Small intestine (tissue), 7 donors: ENCODE measurements at regions not wholly inside any gene's neighbourhood (a gene's known extent, or its start where the extent isn't known, plus 50 kb on each side); places are given as distances from the start of the nearest gene placed in this dataset.

Experiments used
- DNase-seq, 2 donors: peaks; one replicate each; pipeline versions ENCODE4 v3.0.0 to v3.0.0-alpha.2; 2013
- FAIRE-seq: peaks from 2 replicates; lab custom pipeline; 2012; peaks lifted over from hg19 to GRCh38; lab: Jason Lieb, UNC
- H3K27ac ChIP-seq, 3 donors: one replicate each; pipeline ENCODE4 v1.5.1; 2013; ENCODE audit warnings: low read length in 2 of 3, mild to moderate bottlenecking in 2 of 3, control low read depth in 1 of 3, inconsistent platforms in 1 of 3, low read depth in 1 of 3, moderate library complexity in 1 of 3
- H3K27me3 ChIP-seq, 3 donors: one replicate each; pipeline ENCODE4 v1.6.1; 2013; ENCODE audit warnings: low read length in 3 of 3, inconsistent platforms in 1 of 3; ENCODE audit not compliant: control insufficient read depth in 3 of 3, insufficient read depth in 3 of 3
- H3K36me3 ChIP-seq, 3 donors: one replicate each; pipeline ENCODE4 v1.6.1; 2013; ENCODE audit warnings: low read length in 3 of 3, inconsistent platforms in 1 of 3, low read depth in 1 of 3, mild to moderate bottlenecking in 1 of 3, moderate library complexity in 1 of 3; ENCODE audit not compliant: control insufficient read depth in 3 of 3, insufficient read depth in 2 of 3
- H3K4me1 ChIP-seq, 3 donors: one replicate each; pipeline ENCODE4 v1.6.1; 2013; ENCODE audit warnings: low read length in 2 of 3, inconsistent platforms in 1 of 3, low read depth in 1 of 3, mild to moderate bottlenecking in 1 of 3, moderate library complexity in 1 of 3; ENCODE audit not compliant: control insufficient read depth in 3 of 3, insufficient read depth in 2 of 3
- H3K4me3 ChIP-seq, 3 donors: one replicate each; pipeline ENCODE4 v1.5.1; 2013; ENCODE audit warnings: low read length in 3 of 3, control low read depth in 1 of 3, inconsistent platforms in 1 of 3, low read depth in 1 of 3, mild to moderate bottlenecking in 1 of 3, moderate library complexity in 1 of 3
- H3K9me3 ChIP-seq, 2 donors: one replicate each; pipeline ENCODE4 v1.6.1; 2013; ENCODE audit warnings: low read depth in 1 of 2, low read length in 1 of 2; ENCODE audit not compliant: control insufficient read depth in 2 of 2, insufficient read depth in 1 of 2
- WGBS, 3 donors: extraction: QIAGEN DNeasy Blood & Tissue Kit; methylation state at CpG; one replicate each; pipeline ENCODE4 v1.1.7; 2013; 5-methylcytosine and 5-hydroxymethylcytosine counted together
- donor health status: healthy with polysubstance abuse.
- donor health status: control.
- donor health status: control.
- donor health status: Bipolar disorder and iron deficiency.
- donor health status: healthy.

DNA sequence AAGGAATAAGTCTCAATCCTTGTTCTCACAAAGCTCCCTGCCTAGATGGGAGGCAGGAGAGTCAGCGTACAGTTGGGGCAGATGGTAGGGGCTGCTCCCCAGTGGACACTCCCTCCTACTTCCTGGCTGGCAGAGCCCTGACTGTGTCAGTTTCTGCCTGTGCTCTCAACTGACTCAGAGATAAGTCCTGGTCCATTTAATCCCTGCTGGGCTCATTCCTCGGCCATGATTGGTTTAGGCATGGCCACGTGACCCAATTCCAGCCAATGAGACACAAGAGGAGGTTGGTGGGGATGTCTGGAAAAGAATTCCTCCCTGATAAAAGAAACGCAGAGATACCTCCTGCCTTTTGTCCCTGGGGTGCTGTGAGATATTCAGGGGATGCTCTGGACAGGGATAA, 118.1 kb upstream of the SLC6A11 start:
- no peaks in the 10 kb centered on the region for H3K9me3 ChIP-seq
- no peak for FAIRE-seq
- WGBS, 3 donors = 49 to 57% (median 57%) methylated on average over 4 of the region's 4 CpGs
- no peak overlapping the region for H3K27ac ChIP-seq
- H3K4me1 ChIP-seq = no peaks in the 10 kb centered on the region
- DNase-seq = no peak
- peaks cover 0 to 5% (median 2%) of the 10 kb centered on the region in 3 donors for H3K27me3 ChIP-seq
- H3K36me3 ChIP-seq = no peaks in the 10 kb centered on the region
- no peak overlapping the region for H3K4me3 ChIP-seq

DNA sequence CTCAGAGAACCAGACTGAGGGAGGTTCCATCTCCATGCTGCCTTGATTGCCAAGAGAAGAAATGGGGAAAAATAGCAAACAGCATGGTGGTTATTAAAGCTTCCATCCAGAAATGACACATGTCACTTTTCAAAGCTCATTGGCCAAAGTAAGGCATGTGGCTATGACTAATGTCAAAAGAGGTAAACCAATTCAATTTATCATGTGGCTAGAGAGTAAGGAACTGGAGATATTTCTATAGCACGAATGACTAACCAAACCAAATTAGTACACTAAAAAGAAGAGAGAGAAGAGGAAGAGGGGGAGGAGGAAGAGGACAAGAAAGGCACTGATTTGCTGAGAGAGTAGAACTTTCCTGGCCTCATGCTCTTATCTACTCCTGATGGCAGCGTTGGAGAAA, 115.2 kb upstream of the SLC6A11 start:
- FAIRE-seq = no peak
- Histone ChIP-seq H3K4me1 (no peaks in the 10 kb centered on the region), H3K9me3 (no peaks in the 10 kb centered on the region), H3K4me3 (no peak overlapping the region), H3K27me3 (peaks cover 0 to 20% (median 2%) of the 10 kb centered on the region in 3 donors), H3K36me3 (no peaks in the 10 kb centered on the region), H3K27ac (no peak overlapping the region)
- 62 to 66% (median 63%) methylated on average over 2 of the region's 2 CpGs for WGBS, 3 donors
- DNase-seq = no peak

DNA sequence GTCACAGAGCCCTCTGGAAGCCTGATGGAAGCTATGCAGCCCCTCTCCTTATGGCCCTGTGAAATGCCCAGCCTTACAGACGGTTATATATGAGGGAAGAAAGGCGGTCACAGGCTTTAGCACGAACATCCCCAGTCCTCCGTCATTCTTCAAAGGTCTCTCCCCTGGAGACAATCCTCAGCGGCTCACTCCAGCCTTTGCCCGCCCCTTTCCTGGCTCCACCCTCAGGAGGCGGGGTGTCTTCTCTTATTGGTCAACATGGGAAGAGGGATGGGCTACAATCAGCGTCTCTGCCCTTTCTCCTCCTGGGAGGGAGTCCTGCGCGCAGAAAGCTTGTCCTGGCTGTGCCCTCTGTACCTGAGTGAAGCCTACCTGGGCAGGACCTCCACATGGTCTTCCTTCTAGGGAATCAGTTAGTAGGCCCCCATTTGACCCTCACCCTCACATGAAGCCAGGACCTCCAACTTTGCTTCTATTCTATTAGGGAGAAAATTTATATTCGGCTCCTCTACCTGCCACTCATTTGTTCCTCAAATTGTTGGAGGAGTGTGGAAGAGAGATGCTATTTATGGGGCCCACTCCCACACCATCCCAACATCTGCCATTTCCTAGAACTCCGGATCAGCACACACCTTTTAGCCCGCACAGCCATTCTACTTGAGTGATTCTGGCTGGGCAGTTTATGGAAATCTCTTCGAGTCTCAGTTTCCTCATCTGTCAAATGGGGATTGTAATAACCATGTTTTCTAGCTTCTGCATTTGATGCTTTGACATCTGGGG, 112.9 kb upstream of the SLC6A11 start:
- Histone ChIP-seq H3K9me3 (no peaks in the 10 kb centered on the region), H3K4me1 (no peaks in the 10 kb centered on the region), H3K27ac (no peak overlapping the region), H3K27me3 (peaks cover 11 to 32% (median 11%) of the 10 kb centered on the region in 3 donors), H3K36me3 (no peaks in the 10 kb centered on the region), H3K4me3 (no peak overlapping the region)
- FAIRE-seq = no peak
- DNase-seq = peak in 1 of 2 donors; percentile 9
- WGBS, 3 donors = 30 to 37% (median 33%) methylated on average over 14 of the region's 14 CpGs

DNA sequence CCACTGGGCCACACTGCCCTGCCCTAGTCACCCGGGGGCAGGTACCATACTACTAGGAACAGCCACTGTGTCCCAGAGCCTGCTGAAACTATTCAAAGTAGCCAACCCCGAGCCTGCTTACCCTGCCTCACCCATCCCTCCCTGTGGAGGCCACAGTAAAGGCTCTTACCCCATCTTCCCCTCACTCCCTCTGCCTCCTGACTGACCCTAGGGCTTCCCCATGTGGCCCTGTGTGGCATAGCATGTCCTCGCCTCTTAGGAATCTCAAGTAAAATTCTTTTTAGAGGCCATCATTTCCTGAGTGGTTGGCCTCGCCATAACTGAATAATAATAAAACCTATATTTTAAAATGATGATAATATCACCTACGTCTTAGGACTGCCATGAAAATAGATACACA, 112.2 kb upstream of the SLC6A11 start:
- WGBS, 3 donors = 49 to 62% (median 51%) methylated on average over 5 of the region's 5 CpGs
- peaks cover 11 to 40% (median 13%) of the 10 kb centered on the region in 3 donors for H3K27me3 ChIP-seq
- no peak for DNase-seq

DNA sequence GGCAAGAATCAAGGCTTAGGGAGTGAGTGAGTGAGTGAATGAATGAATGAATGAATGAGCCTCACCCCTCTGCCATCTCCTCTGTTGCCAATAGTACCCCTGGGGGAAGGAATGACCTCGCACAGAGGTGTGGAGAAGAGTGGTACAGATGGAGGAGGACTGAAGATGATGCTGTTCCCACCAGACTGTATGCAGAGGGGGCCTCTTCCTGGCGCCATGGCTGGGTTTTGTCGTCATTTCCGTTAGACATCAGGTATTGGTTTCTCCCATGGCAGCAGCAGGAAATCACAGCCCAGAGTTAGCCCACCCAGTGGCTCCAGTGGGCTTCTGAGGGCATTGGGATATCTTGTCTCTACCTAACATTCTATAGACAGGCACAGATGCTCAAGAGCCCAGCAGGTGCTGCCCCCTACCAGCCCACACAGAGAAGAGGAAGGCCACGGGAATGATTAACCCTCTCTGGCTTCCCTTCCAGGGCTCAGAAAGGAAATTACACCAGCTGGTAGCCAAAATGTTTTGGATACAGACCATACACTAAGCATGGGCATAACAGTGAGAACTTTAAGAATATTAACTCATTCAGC, 109.8 kb upstream of the SLC6A11 start:
- no peak for FAIRE-seq
- Histone ChIP-seq H3K9me3 (no peaks in the 10 kb centered on the region), H3K36me3 (no peaks in the 10 kb centered on the region), H3K4me3 (no peak overlapping the region), H3K4me1 (no peaks in the 10 kb centered on the region), H3K27me3 (peaks cover 13 to 49% (median 19%) of the 10 kb centered on the region in 3 donors), H3K27ac (no peak overlapping the region)
- DNase-seq = no peak
- WGBS, 3 donors = 31 to 41% (median 34%) methylated on average over 5 of the region's 5 CpGs

More for the DNA sequence above, 112.2 kb upstream of the SLC6A11 start:
- Histone ChIP-seq H3K9me3 (no peaks in the 10 kb centered on the region), H3K36me3 (no peaks in the 10 kb centered on the region), H3K27ac (no peak overlapping the region), H3K4me1 (no peaks in the 10 kb centered on the region), H3K4me3 (no peak overlapping the region)
- no peak for FAIRE-seq

DNA sequence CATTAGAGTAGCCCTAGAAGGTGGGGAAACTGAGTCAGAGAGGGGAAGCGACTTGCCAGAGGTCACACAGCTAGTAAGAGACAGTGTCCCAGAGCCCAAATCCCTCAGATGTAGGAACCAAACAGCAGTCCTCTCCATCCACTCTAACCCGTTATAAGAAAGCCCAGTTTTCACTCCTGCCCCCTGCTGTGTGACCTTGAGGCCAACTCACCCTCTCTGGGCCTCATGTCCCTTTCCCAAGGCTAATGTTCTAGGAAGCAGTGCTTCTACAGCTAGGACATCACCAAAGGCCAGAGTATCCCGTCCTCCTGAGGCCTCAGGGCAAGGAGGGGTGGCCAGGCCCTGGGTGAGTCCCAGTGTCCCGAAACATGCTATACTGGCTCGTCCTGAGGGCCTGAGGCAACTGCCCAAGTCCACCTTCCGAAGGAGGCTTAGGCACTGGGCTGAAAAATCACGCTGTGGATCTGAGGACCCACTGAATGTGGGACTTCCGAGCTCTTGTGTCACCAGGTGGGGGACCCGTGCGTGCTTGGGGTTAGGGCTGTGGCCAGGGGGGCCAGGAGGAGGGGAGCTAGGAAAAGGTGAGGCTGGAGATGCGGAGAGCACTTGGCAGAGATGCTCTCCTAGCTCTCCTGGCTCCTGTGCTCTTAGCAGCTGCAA, 109.2 kb upstream of the SLC6A11 start:
- FAIRE-seq = no peak
- Histone ChIP-seq H3K4me1 (no peaks in the 10 kb centered on the region), H3K27me3 (peaks cover 13 to 49% (median 19%) of the 10 kb centered on the region in 3 donors), H3K4me3 (no peak overlapping the region), H3K36me3 (no peaks in the 10 kb centered on the region), H3K27ac (no peak overlapping the region), H3K9me3 (no peaks in the 10 kb centered on the region)
- 39 to 45% (median 40%) methylated on average over 11 of the region's 11 CpGs for WGBS, 3 donors
- DNase-seq = no peak

DNA sequence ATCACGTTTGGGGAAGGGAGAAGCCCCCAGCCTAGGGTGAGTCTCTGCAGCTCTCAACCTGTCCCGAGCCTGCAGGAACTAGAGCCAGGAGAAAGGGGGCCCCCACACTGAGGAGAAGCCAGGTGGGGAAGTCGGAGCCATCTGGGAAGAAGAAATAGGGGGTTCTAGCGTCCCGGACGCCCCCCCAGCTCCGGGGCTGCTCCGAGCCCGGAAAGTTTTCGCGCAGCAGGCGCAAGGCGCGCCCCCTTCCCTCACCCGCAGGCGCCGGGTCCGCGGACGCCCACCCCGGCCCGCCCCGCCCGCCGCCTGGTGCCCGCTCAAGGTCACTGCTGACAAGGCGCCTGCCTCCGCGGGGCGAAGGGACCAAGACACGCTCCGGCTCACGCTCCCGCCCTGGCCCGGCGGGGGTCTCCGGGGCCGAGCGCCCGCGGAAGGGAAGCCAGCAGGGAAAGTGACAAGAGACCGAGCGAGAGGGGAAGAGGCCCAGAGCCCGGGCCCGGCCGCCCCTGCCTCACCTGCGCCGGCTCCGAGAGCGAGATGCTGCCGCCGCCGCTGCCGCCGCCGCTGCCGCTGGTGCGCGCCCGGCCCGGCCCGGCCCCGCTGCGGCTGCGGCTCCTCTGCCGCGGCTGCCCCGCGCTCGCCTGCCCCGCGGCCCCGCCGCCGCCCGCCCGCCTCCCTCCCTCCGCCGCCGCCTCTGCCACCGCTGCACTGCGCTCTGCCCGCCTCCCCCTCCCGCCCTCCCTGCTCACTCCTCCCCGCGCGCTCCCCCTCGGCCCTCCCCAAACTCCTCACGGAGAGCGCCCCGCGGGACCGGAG, 108.4 kb upstream of the SLC6A11 start:
- Histone ChIP-seq H3K27ac (no peak overlapping the region), H3K4me1 (no peaks in the 10 kb centered on the region), H3K4me3 (no peak overlapping the region), H3K36me3 (no peaks in the 10 kb centered on the region), H3K27me3 (peaks cover 17 to 47% (median 19%) of the 10 kb centered on the region in 3 donors), H3K9me3 (no peaks in the 10 kb centered on the region)
- WGBS, 3 donors = 1 to 3% (median 1%) methylated on average over 23 to 93 of the region's 93 CpGs
- FAIRE-seq = no peak
- DNase-seq = no peak
